HG02981 (cell line): ENCODE measurements at regions not wholly inside any gene's neighbourhood (a gene's known extent, or its start where the extent isn't known, plus 50 kb on each side); places are given as distances from the start of the nearest gene placed in this dataset.
"Not testable (repeated sequence)": the region's sequence is repeated elsewhere in the genome, so short reads cannot be mapped to it uniquely, and the experiment has no call there.

ENCODE experiments used
- ATAC-seq: cut with Tn5 transposase; IDR thresholded peaks from one replicate; pipeline ENCODE4 v1.9.1; 2021; ENCODE audit warnings: mild to moderate bottlenecking, moderate library complexity; ENCODE audit not compliant: unreplicated experiment

DNA sequence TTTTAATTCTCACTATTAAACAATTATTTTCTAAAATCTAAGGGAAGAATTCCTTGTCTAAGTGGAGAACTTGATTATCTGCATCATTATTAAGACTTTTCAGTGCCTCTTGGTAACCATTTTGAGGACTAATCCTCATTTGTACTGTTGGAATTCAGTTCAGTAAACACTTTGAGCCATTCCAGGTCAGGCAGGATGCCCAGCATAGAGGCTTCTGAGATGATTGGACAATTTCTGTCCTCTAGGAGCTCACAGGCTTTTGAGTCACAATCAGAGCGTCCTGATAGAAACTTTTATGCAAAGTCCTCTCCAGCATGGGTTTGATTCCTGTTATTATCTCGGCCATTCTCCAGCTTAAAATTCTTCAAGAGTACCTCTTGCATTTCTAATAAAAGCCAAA is 1304.6 kb downstream of the EPHA7 start:
- ATAC-seq = no peak

DNA sequence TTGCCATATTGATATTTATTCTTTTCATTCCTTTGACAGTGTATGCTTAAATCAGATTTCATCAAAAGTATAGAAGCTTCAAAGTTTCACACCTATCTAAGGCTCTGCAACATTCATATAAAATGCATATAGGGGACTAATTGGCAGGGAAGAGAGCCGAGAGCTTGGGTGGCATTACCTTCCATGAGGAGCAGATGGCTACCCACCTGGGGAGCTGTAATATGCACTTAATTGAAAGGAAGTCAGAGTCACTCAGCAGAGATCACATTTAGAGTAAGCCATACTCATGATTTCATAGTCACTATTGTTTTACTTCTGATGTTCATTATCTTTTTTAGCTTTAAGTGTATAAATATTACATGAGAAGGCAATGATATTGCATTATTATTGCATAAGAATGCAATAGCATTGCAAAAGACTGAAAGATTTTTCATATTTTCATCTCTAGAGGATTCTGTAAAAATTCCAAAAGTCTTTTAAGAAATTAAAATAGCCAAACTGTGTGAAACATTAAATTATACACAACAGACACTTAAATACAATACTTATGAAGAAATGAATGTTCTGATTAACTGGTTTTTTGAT is 1305.2 kb downstream of the EPHA7 start:
- no peak for ATAC-seq

DNA sequence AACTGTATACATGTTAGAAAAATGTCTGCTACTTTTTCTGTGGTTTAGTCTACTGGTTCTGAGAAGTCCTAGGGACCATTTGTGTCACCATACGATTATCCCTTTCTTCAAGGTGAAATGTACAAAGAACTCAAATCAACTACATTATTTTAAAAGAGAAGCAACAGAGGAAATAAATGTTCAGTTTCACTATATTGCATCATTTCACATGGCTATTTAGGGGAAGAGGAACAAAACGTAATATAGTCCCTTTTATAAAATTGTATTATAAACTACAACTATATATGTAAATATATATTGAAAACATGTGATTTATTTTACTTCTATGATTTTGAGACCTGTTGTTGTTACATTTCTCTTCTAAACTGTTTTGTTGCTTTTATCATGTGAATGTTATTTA is 1308.0 kb downstream of the EPHA7 start:
- no peak for ATAC-seq

DNA sequence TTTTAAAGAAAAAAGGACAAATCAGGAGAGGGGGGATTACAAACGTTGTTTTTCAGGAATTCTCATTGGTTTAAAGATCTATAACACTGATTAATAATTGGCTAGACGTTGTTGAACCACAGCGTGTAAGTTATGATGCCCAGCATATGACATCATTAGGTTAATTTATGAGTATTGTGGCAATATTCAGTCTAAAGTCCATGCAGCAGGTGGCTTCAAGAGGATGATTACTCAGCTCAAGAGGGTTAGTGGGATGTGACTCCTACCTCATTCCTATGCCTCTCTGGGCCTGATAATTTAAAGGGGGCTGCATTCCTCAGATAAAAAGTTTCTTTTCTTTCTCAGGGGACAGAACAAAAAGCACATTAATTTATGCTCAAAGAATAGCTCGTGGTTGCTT is 1309.0 kb downstream of the EPHA7 start:
- no peak for ATAC-seq

DNA sequence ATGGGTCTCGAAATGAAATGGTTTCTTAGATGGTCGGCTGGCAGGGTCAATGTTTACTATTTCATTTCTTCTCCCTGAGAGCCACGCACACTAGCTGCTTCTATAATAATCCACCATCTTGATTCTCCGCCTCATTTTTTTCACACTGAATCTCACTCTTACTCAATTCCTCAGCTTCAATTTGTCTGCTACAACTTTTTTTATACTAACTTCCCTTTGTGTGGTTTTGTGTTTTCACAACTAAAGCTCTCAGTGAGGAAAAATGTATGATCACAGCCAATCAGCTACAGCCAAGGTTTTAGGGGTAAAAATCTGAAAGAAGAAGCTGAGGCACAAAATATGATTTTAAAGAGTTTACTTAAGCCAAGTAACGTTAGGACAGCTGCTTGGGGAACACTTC is 1309.4 kb downstream of the EPHA7 start:
- no peak for ATAC-seq

DNA sequence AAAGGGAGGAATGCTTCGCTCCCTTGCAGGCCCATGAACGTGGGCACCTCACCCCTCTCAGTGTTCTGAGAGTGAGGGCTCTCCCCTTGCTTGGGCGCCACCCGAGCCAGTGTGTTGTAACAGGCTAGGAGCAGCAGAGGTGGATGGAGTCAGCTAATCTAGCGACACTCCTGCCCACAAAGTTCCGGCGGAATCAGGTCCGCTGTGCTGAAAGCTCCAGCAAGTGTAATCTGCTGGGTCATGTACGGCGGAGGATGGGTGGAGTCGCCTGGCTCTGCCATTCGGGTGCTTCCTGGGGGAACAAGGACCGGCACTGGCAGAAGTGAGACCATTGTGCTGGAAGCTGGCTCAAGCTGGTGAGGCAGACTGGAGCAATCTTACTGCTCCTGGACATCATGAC is 1310.1 kb downstream of the EPHA7 start:
- ATAC-seq = no peak

DNA sequence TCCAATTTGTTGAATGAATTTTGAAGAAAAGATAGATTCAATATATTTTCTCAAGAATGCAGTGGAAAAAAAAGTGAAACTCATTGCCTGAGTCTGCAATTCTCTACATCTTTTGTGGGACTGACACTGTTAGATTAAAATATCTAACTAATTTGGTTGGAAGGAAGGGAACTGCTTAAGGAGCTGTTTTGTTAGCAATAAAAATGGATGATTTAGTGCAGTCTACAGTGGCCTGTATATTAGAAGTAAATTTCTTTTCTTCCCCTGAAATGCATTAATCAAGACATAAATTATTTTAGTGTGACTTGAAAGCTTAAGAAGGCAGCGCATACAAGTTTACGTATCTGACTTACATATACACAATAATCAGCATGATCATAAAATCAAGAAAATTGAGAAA is 1332.6 kb downstream of the EPHA7 start:
- ATAC-seq = no peak

DNA sequence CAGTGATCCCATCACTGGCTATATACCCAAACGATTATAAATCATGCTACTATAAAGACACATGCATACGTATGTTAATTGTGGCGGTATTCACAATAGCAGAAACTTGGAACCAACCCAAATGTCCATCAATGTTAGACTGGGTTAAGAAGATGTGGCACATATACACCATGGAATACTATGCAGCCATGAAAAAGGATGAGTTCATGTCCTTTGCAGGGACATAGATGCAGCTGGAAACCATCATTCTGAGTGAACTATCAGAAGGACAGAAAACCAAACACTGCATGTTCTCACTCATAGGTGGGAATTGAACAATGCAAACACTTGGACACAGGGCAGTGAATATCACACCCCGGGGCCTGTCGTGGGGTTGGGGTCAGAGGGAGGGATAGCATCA is 1335.4 kb downstream of the EPHA7 start:
- not testable (repeated sequence) for ATAC-seq

DNA sequence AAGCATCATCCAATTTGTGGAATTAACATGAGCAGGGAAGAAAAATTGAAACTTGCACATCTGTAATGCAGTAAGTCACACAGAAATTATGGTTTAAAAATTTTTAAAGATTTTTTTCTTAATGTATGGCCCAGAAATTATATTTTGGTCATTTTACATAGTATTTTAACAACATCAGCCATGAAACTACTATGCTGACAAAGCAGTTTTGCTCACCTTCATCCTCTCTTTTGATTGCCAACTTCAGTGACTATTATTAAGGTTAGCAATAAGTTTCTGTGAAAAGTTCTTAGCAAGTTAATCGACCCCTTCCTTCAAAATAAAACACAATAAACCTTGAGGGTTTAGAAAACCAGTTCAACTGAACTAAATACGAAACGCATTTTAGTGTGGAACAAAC is 1347.0 kb downstream of the EPHA7 start:
- ATAC-seq = no peak

DNA sequence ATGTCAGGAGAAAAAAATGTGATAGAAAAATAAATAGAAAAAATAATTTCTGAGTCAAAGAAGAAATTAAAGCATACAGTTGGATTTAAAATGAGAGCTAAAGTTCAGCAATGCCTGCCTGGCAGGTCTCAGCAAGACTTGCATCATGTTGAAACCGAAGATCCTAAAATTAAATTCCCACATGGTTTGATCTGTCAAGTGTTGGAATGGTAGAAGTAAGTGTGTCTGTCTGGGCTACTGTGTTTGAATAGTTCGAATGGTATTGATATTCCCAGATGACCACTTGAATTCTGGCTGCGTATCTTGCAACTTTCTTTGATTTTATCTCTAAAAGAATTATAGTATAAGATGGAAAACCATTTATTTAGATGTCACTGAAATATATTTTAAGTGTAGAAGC is 1349.6 kb downstream of the EPHA7 start:
- ATAC-seq = no peak

DNA sequence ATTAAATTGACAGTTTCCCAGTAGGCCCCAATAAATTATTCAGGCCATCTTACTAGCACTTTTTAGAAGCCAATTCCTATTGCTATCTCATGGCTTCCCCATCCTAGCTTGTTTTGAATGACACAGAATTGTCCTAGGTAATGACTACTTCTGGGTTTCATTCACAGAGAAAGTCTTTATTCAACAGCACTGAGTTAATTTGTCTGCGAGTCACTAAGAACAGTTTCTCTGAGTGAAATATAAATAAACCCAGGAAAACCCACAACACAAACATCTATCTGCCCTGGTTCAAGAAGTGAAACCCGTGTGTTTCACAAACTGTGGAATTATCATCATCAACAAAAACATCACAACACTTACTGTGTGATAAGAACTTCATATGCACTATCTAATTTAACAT is 1366.8 kb downstream of the EPHA7 start:
- ATAC-seq = no peak

DNA sequence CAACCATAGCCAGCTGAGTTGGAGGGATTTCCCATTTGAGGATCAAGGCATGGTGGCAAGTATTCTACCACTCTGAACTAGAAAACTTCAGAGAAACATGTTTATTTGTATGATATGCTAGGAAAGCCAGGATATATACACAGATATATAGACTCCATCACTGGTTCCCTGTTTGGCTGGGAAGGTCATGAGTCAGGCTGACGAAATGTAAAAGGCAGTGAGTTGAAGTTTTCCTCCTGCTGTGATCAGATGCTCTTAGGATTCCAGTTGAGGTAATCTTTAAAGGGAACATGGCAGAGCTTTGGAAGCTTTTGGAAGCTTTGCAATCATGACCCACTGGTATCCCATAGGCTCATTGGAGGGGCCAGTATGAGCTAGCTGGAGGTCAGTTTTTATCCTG is 1369.1 kb downstream of the EPHA7 start:
- ATAC-seq = no peak

DNA sequence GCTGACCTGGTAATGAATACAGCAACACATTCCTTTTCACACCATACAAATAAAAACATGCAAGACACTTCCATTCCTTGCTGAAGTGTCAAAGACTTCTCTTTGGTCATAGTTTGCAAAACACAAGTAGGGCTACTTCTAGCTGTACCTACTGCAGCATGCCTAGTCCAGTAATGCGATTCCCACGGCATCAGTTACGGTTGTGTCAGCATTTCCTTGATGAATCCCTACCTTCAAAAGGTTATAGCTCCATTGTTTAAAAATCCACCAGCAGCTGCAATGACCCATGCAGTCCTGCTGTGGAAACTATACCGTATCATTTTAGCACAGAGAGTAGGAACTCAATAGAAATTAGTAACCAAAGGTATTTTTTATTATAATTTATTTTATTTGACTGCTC is 1371.5 kb downstream of the EPHA7 start:
- no peak for ATAC-seq

DNA sequence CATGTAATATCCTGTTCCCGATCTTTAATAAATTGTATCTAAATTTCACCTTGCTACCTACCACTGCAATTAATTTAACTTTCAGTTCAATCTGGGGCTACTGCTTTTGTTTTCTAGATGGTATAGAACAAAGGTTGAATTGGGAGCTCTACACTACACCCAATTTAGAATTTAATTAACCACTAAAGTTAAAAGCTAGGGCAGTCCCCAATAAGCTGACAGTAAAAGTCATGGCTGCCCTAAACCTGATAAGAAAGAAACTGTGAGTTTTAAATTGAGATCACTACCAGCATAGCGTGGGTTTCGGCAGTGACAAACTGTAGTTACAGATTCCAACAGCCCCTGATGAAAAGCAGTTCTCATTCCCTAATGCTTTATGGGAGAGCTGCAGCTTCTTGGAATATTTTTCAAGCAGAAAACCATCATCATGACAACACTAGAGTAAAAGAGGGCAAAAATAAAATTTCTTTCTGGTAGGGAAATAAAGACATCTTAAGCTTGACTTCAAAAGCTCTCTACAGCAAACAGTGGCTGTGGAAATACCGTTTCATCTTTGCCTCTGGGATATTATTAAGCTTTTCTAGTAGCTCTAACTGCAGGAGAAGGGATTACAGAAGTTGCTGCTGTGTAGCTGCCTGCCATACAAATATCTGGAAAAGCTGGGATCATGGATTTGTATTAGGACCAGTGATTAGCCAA is 1372.1 kb downstream of the EPHA7 start:
- ATAC-seq = no peak

DNA sequence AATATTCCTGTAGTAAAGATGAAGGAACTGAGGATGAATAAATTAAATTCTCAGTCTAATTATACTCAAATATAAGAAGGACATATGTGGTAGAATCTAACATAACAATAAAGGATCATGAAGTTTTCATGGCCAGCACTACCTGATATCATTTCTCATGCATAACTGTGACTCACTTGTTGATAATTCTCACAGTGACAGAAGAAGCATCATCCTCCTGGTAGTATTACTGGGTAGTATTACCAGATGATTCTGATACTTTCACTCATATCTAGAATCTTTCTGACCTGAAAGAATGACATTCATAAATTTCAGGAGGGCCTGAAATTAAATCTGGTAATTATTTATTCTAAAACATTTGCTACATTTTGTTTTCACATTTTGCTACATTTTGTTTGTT is 1375.0 kb downstream of the EPHA7 start:
- ATAC-seq = no peak

DNA sequence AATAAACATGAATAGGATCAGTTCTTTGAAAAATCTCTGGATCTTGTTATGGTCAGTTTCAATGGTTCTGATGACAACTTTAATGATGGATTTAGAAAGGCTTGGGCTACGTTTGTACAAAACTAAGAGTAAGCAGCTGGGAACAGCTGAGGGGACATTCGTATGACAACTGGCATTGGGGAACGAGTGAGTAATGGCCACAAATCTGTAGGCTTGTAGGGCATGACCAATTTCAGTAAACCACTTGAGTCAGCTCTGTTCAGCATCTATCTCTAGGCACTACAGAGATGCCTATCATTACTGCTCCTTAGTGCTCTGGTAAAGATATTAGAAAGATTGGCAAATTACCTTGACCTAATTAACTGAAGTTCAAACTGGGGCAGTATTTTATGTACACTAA is 1375.6 kb downstream of the EPHA7 start:
- ATAC-seq = no peak

DNA sequence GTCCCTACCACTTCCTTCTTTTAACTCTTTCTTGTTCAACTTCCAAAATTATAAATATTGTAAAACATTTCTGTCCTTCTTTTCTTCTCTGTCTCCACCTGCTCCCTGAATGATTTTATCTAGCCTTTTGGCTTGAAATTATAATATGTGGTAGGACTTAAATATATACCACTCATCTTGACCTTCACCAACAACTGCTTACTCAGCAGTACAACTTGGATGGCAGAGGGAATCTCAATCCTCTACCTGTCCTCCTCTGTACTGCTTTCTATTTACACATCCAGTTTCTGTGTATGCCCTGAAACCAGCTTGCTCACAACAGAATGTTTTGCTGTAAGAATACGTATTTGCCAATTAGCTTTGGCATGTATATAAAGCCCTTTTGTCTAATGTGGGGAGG is 1392.5 kb downstream of the EPHA7 start:
- no peak for ATAC-seq

DNA sequence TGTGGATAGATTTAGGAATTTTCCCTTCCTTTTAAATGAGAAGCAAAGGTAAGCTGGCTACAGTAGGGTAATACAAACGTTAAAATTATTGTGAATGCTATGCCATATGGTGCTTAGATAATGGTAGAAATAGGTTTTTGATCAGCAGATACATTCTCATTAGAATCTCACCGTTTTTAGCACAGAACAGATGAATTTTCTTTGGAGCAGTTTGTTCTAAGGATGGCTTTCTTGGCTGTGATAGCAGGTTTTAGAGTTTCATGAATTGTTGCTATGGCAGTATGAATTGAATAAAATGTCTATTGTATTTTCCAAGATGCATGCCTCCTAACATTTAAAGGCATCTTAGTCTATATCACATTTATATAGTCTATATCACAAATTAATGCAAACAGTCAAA is 1394.5 kb downstream of the EPHA7 start:
- ATAC-seq = no peak

DNA sequence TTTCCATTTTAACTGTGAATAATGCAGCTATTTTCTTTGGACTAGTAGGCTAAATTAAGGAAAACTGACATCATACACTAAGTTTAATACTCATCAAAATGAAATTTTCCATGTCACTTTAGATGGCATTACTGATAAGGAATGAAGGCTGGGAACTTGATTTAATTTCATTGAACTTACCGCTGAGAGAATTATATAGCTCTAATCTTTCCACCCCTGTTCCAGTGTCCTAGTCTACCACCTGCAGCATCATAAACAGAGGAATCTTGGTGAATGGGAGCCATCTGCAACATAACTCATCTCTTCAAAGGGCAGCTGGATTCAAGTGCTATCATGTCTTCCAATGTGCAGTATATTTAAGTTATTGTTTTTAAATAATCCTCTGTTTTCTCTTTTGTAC is 1395.2 kb downstream of the EPHA7 start:
- no peak for ATAC-seq

DNA sequence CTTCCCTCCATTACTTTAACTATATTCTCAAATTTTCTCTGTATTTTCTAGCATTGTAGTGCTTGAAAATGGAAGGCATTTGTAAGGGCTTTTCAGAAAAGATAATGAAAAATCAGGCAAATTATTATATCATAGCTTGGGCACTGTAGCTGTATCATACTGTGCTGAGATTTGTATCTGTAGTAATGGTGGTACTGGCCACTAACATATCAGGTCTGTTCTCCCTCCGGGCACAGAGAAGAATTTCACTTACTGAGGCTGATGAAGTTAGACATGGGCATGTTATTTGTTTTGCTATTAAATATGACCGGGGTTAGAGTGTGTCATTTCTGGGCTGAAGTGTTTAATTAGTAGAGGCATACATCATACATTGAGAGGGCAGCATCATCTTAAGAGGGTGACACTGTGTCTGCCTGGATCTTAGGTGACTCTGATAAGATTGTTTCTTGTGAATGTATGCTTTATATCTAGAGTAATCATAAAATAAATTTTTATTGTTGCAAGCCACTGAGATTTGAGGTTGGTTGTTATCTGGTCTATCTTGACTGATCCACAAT is 1395.9 kb downstream of the EPHA7 start:
- no peak for ATAC-seq

DNA sequence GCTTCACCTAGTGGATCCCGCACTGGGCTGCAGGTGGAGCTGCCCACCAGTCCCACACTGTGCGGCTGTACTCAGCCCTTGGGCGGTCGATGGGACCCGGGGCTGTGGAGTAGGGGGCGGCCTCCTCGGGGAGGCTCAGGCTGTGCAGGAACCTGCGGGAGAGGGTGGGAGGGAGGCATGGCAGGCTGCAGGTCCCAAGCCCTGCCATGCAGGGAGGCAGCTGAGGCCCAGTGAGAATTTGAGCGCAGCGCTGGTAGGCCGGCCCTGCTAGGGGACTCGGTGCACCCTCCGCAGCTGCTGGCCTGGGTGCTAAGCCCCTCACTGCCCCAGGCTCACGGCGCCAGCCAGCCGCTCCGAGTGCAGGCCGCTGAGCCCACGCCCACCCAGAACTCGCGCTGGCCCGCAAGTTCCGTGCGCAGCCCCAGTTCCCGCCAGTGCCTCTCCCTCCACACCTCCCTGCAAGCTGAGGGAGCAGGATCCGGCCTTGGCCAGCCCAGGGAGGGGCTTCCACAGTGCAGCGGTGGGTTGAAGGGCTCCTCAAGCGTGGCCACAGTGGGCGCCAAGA is 1407.6 kb downstream of the EPHA7 start:
- ATAC-seq = no peak

DNA sequence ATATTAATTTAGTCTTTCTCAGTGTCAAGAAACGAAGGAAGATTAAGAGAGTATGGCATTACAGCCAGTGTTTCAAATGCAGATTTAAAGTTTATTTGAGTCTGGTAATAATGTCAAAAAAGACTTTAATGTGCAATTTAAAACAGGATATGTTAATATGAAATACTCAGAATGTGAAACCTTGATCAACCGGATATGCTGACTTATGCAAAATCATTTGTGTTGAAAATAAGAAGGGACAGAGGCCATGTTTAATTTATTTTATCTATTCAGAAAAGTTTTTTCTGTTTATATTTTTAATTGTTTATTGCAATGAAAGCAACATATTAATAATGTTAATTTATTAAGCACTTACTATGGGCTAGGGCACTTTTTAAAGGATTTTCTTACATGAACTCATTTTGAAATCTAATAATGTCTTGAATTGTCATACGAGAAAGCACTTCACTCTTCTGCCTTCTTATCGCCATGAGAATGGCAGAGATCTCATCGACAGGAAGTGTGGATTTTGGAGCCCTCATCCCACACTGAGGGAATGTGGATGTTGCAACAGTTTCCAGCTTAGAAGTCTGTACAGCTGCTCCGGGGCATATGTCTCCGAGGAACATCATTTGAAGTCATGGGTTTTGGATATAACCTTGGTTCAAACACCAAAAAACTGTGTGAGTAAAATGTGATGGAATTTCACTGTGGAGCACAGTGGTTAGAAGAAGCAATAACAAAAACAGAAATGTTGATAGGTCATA is 1410.4 kb downstream of the EPHA7 start:
- ATAC-seq = no peak
